ENCODE measurements at regions not wholly inside any gene's neighbourhood (a gene's known extent, or its start where the extent isn't known, plus 50 kb on each side); places are given as distances from the start of the nearest gene placed in this dataset.

- TF ChIP-seq YY1 (IDR thresholded peaks at IDR 0.05; ENCODE audit: insufficient read depth, insufficient read length): no peak
- TF ChIP-seq ZNF274 (IDR thresholded peaks at IDR 0.05; ENCODE audit: low read depth, low read length): no peak
- TF ChIP-seq SUZ12 (IDR thresholded peaks at IDR 0.05; ENCODE audit: extremely low read depth, insufficient read depth, insufficient read length): no peak
Measured at GRCh38 chr4:179071131-179071530, 1628.9 kb upstream of the AGA start.

All from NT2/D1 (cell line).